ENCODE measurements at regions not wholly inside any gene's neighbourhood (a gene's known extent, or its start where the extent isn't known, plus 50 kb on each side); places are given as distances from the start of the nearest gene placed in this dataset.

DNA sequence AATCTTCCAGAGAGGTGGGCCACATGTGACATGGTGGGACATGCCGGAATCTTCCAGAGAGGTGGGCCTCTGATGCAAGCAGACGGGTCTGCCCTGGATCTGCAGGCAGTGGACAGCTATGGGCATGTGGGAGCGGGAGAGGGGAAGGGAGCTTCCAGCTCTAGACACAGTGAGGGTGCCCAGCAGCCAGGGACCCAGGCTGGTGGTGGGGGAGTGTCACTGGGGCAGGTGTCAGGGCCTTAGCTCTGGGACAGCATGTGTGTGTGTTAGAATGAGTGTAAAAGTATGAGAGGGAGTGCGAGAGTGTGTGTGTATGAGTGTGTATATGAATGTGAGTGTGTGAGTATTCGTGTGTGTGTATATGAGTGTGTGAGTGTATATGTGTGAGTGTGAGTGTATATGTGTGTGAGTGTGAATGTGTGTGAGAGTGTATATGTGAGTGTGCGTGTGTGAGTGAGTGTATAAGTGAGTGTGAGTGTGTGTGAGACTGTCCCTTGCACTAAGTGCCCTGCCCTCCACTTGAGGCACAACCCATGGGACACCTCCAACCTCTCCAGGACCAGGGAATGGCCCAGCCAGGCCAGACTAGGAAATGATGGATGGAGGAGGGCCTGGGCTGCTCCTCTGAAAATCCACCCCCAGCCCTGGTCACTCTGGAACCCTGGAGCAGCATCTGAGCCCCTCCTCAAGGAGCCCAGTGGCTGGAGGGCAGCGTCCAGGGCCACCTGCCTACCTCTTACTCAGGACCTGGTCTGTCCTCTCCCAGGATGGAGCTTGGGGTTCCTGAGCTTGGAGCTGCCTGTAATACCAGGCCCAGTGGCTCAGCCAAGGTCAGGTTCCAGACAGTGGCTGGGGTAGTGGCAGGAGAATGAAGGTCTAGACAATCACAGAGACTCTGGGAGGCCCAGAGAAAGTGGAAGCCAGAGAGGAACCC, 122.2 kb downstream of the C9orf50 start:
- H3K14ac ChIP-seq (replicated peaks; ENCODE audit: low read depth, low read length), result peak overlapping the region; percentile 90
- H3K36me3 ChIP-seq (ENCODE audit: control insufficient read depth, insufficient read depth, low read length), result peaks cover 5% of the 10 kb centered on the region; the same call in 1 of the 2 replicates
- peak overlapping the region; percentile 100 for H3K9ac ChIP-seq (ENCODE audit: low read depth, low read length)
- H2AK9ac ChIP-seq (replicated peaks; ENCODE audit: low read depth, low read length, poor library complexity), result peak overlapping the region; percentile 100
- peaks cover 40% of the 10 kb centered on the region for H3K4me1 ChIP-seq (ENCODE audit: control insufficient read depth, insufficient read depth, low read length)
- 58 to 100% methylated on average over 2 to 3 of the region's 7 CpGs for WGBS, 2 experiments (ENCODE audit: extremely low coverage in 2 of 2, insufficient read length in 1 of 2)
- in situ Hi-C loops (cut with MboI; ENCODE audit: low sequenced_read_pairs), result no loop called here
- peak overlapping the region; percentile 99 for H2BK5ac ChIP-seq (ENCODE audit: low read depth, low read length, poor library complexity, severe bottlenecking)
- no peak for ATAC-seq (ENCODE audit: low read depth)
- H2AFZ ChIP-seq (replicated peaks; ENCODE audit: low read length, poor library complexity), result peak overlapping the region; percentile 40
- peak overlapping the region; percentile 93 for H4K5ac ChIP-seq (ENCODE audit: low read depth, low read length)
- no peaks in the 10 kb centered on the region for H3K27me3 ChIP-seq (ENCODE audit: control insufficient read depth, insufficient read depth, low read length)
- H2BK120ac ChIP-seq (ENCODE audit: low read depth, low read length), result peak overlapping the region; percentile 76
- peaks cover 26 to 49% of the 10 kb centered on the region in 2 experiments for H3K79me1 ChIP-seq (ENCODE audit: low read depth in 1 of 2, low read length in 2 of 2)
- H3K18ac ChIP-seq (ENCODE audit: low read depth, low read length), result peak overlapping the region; percentile 96
- no peaks in the 10 kb centered on the region for H4K20me1 ChIP-seq (ENCODE audit: insufficient read depth, low read length)
- DNase-seq, result no peak
- H3K4ac ChIP-seq (ENCODE audit: low read depth, low read length), result peak overlapping the region; percentile 100
- CTCF ChIA-PET, result no interaction called here
- peak overlapping the region; percentile 96 to 100 for H4K8ac ChIP-seq (ENCODE audit: low read depth in 2 of 2, low read length in 2 of 2)
- no peak for TF ChIP-seq CEBPB (IDR thresholded peaks at IDR 0.05; ENCODE audit: low read depth, low read length)
- no peak for TF ChIP-seq RAD21 (IDR thresholded peaks at IDR 0.05; ENCODE audit: low read length)
- TF ChIP-seq BHLHE40 (IDR thresholded peaks at IDR 0.05; ENCODE audit: low read depth, low read length), result no peak
- TF ChIP-seq RCOR1 (IDR thresholded peaks at IDR 0.05; ENCODE audit: insufficient replicate concordance, low read length), result no peak
- TF ChIP-seq MAZ (IDR thresholded peaks at IDR 0.05; ENCODE audit: borderline replicate concordance, low read depth, low read length), result no peak
- no peak for TF ChIP-seq NFE2L2 (IDR thresholded peaks at IDR 0.05; ENCODE audit: low read depth, low read length)
- TF ChIP-seq, protein P1, sequence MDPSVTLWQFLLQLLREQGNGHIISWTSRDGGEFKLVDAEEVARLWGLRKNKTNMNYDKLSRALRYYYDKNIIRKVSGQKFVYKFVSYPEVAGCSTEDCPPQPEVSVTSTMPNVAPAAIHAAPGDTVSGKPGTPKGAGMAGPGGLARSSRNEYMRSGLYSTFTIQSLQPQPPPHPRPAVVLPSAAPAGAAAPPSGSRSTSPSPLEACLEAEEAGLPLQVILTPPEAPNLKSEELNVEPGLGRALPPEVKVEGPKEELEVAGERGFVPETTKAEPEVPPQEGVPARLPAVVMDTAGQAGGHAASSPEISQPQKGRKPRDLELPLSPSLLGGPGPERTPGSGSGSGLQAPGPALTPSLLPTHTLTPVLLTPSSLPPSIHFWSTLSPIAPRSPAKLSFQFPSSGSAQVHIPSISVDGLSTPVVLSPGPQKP (IDR thresholded peaks at IDR 0.05; ENCODE audit: borderline replicate concordance, low read depth, low read length), result no peak
- TF ChIP-seq SMC3 (IDR thresholded peaks at IDR 0.05; ENCODE audit: low read depth, low read length), result no peak
- H3K23ac ChIP-seq (ENCODE audit: low read depth, low read length), result peak overlapping the region; percentile 97
- no TSS peak for BruUV-seq (replicated peaks)
- intact Hi-C loops (cut with micrococcal nuclease), result no loop called here
- peak overlapping the region; percentile 72; the same call in 1 of the 2 replicates for H3K4me3 ChIP-seq (ENCODE audit: insufficient read depth, low read depth, low read length)
- H3K27ac ChIP-seq (ENCODE audit: insufficient read depth, low read length), result peak overlapping the region; percentile 99
- peak overlapping the region; percentile 100 for H2AK5ac ChIP-seq (ENCODE audit: low read depth, low read length)
- dilution Hi-C loops (cut with HindIII; ENCODE audit: low sequenced_read_pairs, unreplicated experiment), result no loop called here
- H3K56ac ChIP-seq (ENCODE audit: extremely low read depth, insufficient read depth, low read length), result 0 out of 2 replicates have a peak overlapping the region, but pooled peaks have one; percentile 86
- peaks cover 16% of the 10 kb centered on the region for H3K9me1 ChIP-seq (ENCODE audit: insufficient read depth, low read length)
- no peaks in the 10 kb centered on the region for H3K9me3 ChIP-seq (ENCODE audit: control insufficient read depth, insufficient read depth, low read length)
- peak overlapping the region; percentile 72 for H2BK20ac ChIP-seq (ENCODE audit: low read depth, low read length)
- POLR2A ChIA-PET (ENCODE audit: unreplicated experiment), result interaction anchor here (3.0 kb wide), 1 partner anchor 325 kb away, joined by 12 read pairs; no protein-coding TSS in a partner anchor
- peak overlapping the region; percentile 96 for H4K91ac ChIP-seq (ENCODE audit: insufficient read depth, low read depth, low read length)
- peak overlapping the region; percentile 92; the same call in 2 of the 3 replicates for H2BK15ac ChIP-seq (ENCODE audit: low read depth, low read length)
- H3K4me2 ChIP-seq (ENCODE audit: low read depth, low read length), result peak overlapping the region; percentile 98
